ENCODE measurements at regions not wholly inside any gene's neighbourhood (a gene's known extent, or its start where the extent isn't known, plus 50 kb on each side); places are given as distances from the start of the nearest gene placed in this dataset.
"Not testable (repeated sequence)": the region's sequence is repeated elsewhere in the genome, so short reads cannot be mapped to it uniquely, and the experiment has no call there.

GRCh38 chr9:101836021-101836420, 97.6 kb upstream of the GRIN3A start:
- no TSS peak for BruUV-seq (replicated peaks)
- intact Hi-C loops (cut with micrococcal nuclease; ENCODE audit: unreplicated experiment) (no loop called here), in situ Hi-C loops (cut with HindIII; ENCODE audit: low pct_unique_long_range_greater_than_20kb, low sequenced_read_pairs) (no loop called here)
- ChIA-PET POLR2A (no interaction called here), CTCF (no interaction called here)
- TF ChIP-seq POLR2AphosphoS5 (IDR thresholded peaks at IDR 0.05; ENCODE audit: low read depth, low read length) = no peak
- TF ChIP-seq TCF7L2 (IDR thresholded peaks at IDR 0.05; ENCODE audit: low read depth, low read length) = no peak
- no peak for TF ChIP-seq SIN3A (IDR thresholded peaks at IDR 0.05; ENCODE audit: borderline replicate concordance, insufficient read depth, low read depth, low read length)
- no peak for TF ChIP-seq CTCF (IDR thresholded peaks at IDR 0.05)
- no peak for TF ChIP-seq REST (IDR thresholded peaks at IDR 0.05; ENCODE audit: insufficient read depth in 1 of 2, low read depth in 2 of 2, low read length in 1 of 2)
- ATAC-seq (no peak), DNase-seq (ENCODE audit: low read depth, low spot score) (no peak)
- Histone ChIP-seq H3K27me3 (ENCODE audit: control insufficient read depth, insufficient read depth, low read length) (no peaks in the 10 kb centered on the region), H3K4me1 (ENCODE audit: control insufficient read depth, insufficient read depth, low read length) (no peaks in the 10 kb centered on the region), H3K36me3 (ENCODE audit: control insufficient read depth, insufficient read depth, low read length) (no peaks in the 10 kb centered on the region), H3K27ac (ENCODE audit: low read length) (no peak overlapping the region), H3K4me3 (ENCODE audit: low read depth in 2 of 2, low read length in 2 of 2) (no peak overlapping the region), H3K9me3 (ENCODE audit: control insufficient read depth, insufficient read depth, low read depth, low read length) (no peaks in the 10 kb centered on the region)

- no peak for DNase-seq (ENCODE audit: low read depth, low spot score)
- Histone ChIP-seq H3K27me3 (ENCODE audit: control insufficient read depth, insufficient read depth, low read length) (no peaks in the 10 kb centered on the region), H3K4me1 (ENCODE audit: control insufficient read depth, insufficient read depth, low read length) (no peaks in the 10 kb centered on the region), H3K9me3 (ENCODE audit: control insufficient read depth, insufficient read depth, low read depth, low read length) (no peaks in the 10 kb centered on the region), H3K4me3 (ENCODE audit: low read depth in 2 of 2, low read length in 2 of 2) (no peak overlapping the region), H3K27ac (ENCODE audit: low read length) (no peak overlapping the region), H3K36me3 (ENCODE audit: control insufficient read depth, insufficient read depth, low read length) (no peaks in the 10 kb centered on the region)
- no peak for TF ChIP-seq POLR2AphosphoS5 (IDR thresholded peaks at IDR 0.05; ENCODE audit: low read depth, low read length)
- TF ChIP-seq TCF7L2 (IDR thresholded peaks at IDR 0.05; ENCODE audit: low read depth, low read length) = no peak
- no peak for TF ChIP-seq CTCF (IDR thresholded peaks at IDR 0.05)
- TF ChIP-seq SIN3A (IDR thresholded peaks at IDR 0.05; ENCODE audit: borderline replicate concordance, insufficient read depth, low read depth, low read length) = no peak
- TF ChIP-seq REST (IDR thresholded peaks at IDR 0.05; ENCODE audit: insufficient read depth in 1 of 2, low read depth in 2 of 2, low read length in 1 of 2) = no peak
- ChIA-PET POLR2A (no interaction called here), CTCF (no interaction called here)
- intact Hi-C loops (cut with micrococcal nuclease; ENCODE audit: unreplicated experiment) (no loop called here), in situ Hi-C loops (cut with HindIII; ENCODE audit: low pct_unique_long_range_greater_than_20kb, low sequenced_read_pairs) (no loop called here)
- BruUV-seq (replicated peaks) = no TSS peak
- no peak for ATAC-seq
Observed at GRCh38 chr9:101832486-101832885, 94.0 kb upstream of the GRIN3A start.

GRCh38 chr9:101821450-101821849, 83.0 kb upstream of the GRIN3A start:
- DNase-seq (ENCODE audit: low read depth, low spot score); H3K27ac ChIP-seq (ENCODE audit: low read length); H3K36me3 ChIP-seq (ENCODE audit: control insufficient read depth, insufficient read depth, low read length); H3K4me3 ChIP-seq (ENCODE audit: low read depth in 2 of 2, low read length in 2 of 2); H3K27me3 ChIP-seq (ENCODE audit: control insufficient read depth, insufficient read depth, low read length); ATAC-seq; CTCF ChIA-PET; H3K9me3 ChIP-seq (ENCODE audit: control insufficient read depth, insufficient read depth, low read depth, low read length); POLR2A ChIA-PET; H3K4me1 ChIP-seq (ENCODE audit: control insufficient read depth, insufficient read depth, low read length); BruUV-seq (replicated peaks); intact Hi-C loops (cut with micrococcal nuclease; ENCODE audit: unreplicated experiment); in situ Hi-C loops (cut with HindIII; ENCODE audit: low pct_unique_long_range_greater_than_20kb, low sequenced_read_pairs): not testable (repeated sequence)

- H3K4me1 ChIP-seq (ENCODE audit: control insufficient read depth, insufficient read depth, low read length); H3K9me3 ChIP-seq (ENCODE audit: control insufficient read depth, insufficient read depth, low read depth, low read length); H3K4me3 ChIP-seq (ENCODE audit: low read depth in 2 of 2, low read length in 2 of 2); intact Hi-C loops (cut with micrococcal nuclease; ENCODE audit: unreplicated experiment); POLR2A ChIA-PET; BruUV-seq (replicated peaks); H3K27me3 ChIP-seq (ENCODE audit: control insufficient read depth, insufficient read depth, low read length); in situ Hi-C loops (cut with HindIII; ENCODE audit: low pct_unique_long_range_greater_than_20kb, low sequenced_read_pairs); H3K27ac ChIP-seq (ENCODE audit: low read length); CTCF ChIA-PET; H3K36me3 ChIP-seq (ENCODE audit: control insufficient read depth, insufficient read depth, low read length); ATAC-seq; DNase-seq (ENCODE audit: low read depth, low spot score): not testable (repeated sequence)
Observed at GRCh38 chr9:101820983-101821382, 82.5 kb upstream of the GRIN3A start.
